Thoracic aorta (tissue), 2 donors: ENCODE measurements at regions not wholly inside any gene's neighbourhood (a gene's known extent, or its start where the extent isn't known, plus 50 kb on each side); places are given as distances from the start of the nearest gene placed in this dataset.

Source experiments
- ATAC-seq: fragments of 150-250 bp; one replicate; pipeline ENCODE4 v1.8.0; 2017; ENCODE audit warnings: low read depth; ENCODE audit not compliant: insufficient number of reproducible peaks, low FRiP score
- DNase-seq: peaks from one replicate; pipeline ENCODE4 v3.0.0-alpha.2; 2020; ENCODE audit warnings: low spot score
- H3K27ac ChIP-seq, 2 donors: fragments of 200-600 bp; sonication (generic); 1 replicate in 1 of 2; 2 replicates in 1 of 2; pipeline ENCODE4 v1.5.1; 2016; ENCODE audit warnings: mild to moderate bottlenecking in 2 of 2, moderate library complexity in 2 of 2
- H3K27me3 ChIP-seq: fragments of 200-600 bp; sonication (generic); replicated peaks from 2 replicates; pipeline ENCODE4 v1.6.0; 2016; ENCODE audit warnings: mild to moderate bottlenecking; ENCODE audit not compliant: insufficient read depth
- H3K36me3 ChIP-seq: fragments of 200-600 bp; sonication (generic); one replicate; pipeline ENCODE4 v1.5.1; 2016
- H3K4me1 ChIP-seq, 2 donors: fragments of 200-600 bp; sonication (generic); 1 replicate in 1 of 2; 2 replicates in 1 of 2; pipeline versions ENCODE4 v1.5.1 to v1.6.0; 2016; ENCODE audit warnings: low read depth in 2 of 2, mild to moderate bottlenecking in 1 of 2; ENCODE audit not compliant: control insufficient read depth in 1 of 2
- H3K4me3 ChIP-seq: fragments of 200-600 bp; sonication (generic); 2 replicates; pipeline ENCODE4 v1.5.1; 2016; ENCODE audit warnings: mild to moderate bottlenecking
- H3K9me3 ChIP-seq: fragments of 200-600 bp; sonication (generic); 2 replicates; pipeline ENCODE4 v1.5.1; 2016
- CTCF ChIP-seq: fragments of 200-600 bp; sonication (generic); IDR thresholded peaks from one replicate; pipeline ENCODE4 v1.5.1; 2019; ENCODE audit warnings: antibody characterized with exemption

GRCh38 chr11:79493555-79494171, 52.8 kb upstream of the TENM4 start:
- peak; percentile 81 for TF ChIP-seq CTCF
- no peak overlapping the region for H3K4me3 ChIP-seq
- no peaks in the 10 kb centered on the region for H3K36me3 ChIP-seq
- ATAC-seq: no peak
- DNase-seq: peak; percentile 20
- no peaks in the 10 kb centered on the region for H3K4me1 ChIP-seq
- H3K9me3 ChIP-seq: no peaks in the 10 kb centered on the region
- no peaks in the 10 kb centered on the region for H3K27me3 ChIP-seq
- H3K27ac ChIP-seq: no peak overlapping the region

- Histone ChIP-seq H3K9me3 (no peaks in the 10 kb centered on the region), H3K27ac (no peak overlapping the region), H3K27me3 (no peaks in the 10 kb centered on the region), H3K36me3 (no peaks in the 10 kb centered on the region), H3K4me1 (no peaks in the 10 kb centered on the region), H3K4me3 (no peak overlapping the region)
- no peak for ATAC-seq
- no peak for DNase-seq
- TF ChIP-seq CTCF: no peak
These were observed 51.2 kb upstream of the TENM4 start for GRCh38 chr11:79492008-79492407.
